NCI-H748 (cell line): ENCODE measurements at regions not wholly inside any gene's neighbourhood (a gene's known extent, or its start where the extent isn't known, plus 50 kb on each side); places are given as distances from the start of the nearest gene placed in this dataset.

Experiments used
- DNase-seq: peaks from one replicate; lab custom pipeline; 2025; ENCODE audit not compliant: unreplicated experiment; lab: John Stamatoyannopoulos, UW

DNA sequence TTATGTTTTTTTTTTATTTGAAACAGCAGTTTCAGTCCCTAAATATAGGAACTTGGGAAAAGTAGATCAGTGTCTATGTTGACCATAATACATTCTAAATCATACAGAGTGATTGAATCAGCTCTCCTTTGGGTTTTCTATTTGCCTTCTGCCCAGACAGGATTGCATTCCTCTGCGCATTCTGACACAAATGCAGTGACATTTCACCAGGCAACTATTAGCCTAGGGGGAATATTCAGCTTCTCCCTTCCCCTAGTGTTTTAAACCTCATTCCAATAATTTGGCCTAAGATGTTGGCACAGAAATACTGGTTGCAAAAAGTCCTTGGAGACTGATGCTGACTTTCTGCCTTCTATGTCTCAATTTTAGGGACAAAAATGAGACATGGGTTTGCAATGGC is 172.8 kb downstream of the PTGER3 start:
- no peak for DNase-seq

GRCh38 chr1:70877343-70877742 is 170.3 kb downstream of the PTGER3 start:
- no peak for DNase-seq

GRCh38 chr1:70887936-70888335 is 159.7 kb downstream of the PTGER3 start:
- no peak for DNase-seq

- no peak for DNase-seq
Measured at GRCh38 chr1:70888722-70889121, 158.9 kb downstream of the PTGER3 start.

- no peak for DNase-seq
Measured at GRCh38 chr1:70890408-70890807, 157.2 kb downstream of the PTGER3 start.

DNA sequence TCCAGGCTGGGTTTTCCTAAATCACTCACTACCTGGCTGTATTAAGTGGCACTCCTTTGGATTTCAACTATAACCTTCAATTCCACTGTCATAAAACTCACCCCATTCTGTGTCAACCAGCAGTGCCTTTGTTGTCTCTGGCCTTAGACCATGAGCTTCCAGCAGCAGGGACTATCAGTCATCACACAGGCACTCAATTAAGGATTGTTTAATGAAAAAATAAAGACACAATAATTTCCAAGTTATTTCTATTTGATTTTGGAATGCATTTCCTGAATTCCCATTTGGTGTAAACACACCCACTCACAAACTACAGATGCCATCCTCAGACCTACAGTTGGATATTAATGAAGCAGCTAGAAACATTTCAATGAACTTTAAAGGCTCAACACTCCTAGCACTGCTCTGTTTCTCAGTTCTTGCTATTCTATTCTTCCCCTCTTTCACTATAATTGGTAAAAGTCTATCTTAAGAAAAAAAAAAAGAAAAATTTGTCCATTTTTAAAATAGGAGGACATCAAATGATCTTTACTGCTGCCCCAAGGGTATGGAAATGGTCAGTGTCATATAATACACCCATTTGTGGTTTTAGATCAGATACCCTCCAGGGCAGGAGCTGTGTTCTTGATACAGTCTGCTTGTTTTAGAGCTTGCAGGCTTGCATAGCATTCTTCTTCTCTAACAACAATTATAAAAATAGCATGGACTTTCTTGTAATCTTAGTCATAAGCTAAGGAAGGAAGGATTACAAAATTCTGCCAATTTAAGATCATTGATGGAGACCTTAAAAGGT is 156.4 kb downstream of the PTGER3 start:
- DNase-seq, result no peak

DNA sequence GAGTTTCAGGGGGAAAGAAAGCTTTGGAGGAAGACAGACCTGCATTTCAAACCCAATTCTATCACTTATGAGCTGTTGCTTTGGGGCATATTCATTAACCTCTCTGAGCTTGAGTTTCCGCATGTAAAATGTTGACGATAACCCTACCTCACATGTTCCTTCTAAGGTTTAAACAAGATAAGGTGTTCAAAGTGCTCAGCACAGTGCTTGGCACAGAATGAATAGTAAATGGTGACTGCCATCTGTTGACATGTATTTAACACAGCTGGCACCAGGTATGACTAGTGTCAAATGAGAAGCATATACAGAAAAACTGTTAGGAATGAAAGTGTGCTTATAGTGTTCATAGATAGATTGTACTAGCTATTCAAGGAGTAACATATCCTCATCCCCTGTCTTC is 155.5 kb downstream of the PTGER3 start:
- DNase-seq, result no peak

DNA sequence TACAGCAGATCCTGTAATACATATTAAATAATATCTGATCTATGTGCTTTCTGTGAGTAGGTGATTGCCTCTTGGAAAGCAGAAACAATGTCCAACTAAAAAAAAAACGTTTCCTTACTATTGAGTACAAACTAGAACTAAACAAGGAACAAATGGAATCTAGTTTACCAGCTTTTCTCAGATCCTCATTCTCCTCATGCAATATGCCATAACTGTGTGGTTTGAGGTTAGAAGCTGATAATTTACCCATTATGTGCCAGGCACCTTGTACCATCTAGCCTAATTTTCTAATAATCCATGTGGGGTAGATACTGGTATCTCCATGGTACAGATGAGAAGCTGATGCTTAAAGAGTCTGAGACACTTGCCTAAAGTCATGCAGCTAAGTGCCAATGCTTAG is 154.7 kb downstream of the PTGER3 start:
- DNase-seq, result no peak

GRCh38 chr1:70893381-70893780 is 154.2 kb downstream of the PTGER3 start:
- DNase-seq, result no peak

- no peak for DNase-seq
Measured at GRCh38 chr1:70895531-70895930, 152.1 kb downstream of the PTGER3 start.

DNA sequence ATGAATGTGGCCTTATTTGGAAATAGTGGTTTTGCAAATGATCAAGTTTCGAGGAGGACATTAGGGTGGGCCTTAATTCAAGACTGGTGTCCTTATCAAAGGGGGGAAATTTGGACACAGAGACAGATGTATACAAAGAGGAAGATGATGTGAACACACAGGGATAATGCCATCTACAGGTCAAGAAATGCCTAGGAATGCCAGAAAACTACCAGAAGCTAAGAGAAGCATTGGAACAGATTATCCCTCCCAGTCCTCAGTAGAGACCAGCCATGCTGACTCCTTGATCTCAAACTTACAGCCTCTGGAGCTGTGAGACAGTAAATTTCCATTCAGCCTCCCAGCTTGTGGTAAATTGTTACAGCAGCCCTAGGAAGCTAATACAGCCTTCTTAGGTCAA is 151.4 kb downstream of the PTGER3 start:
- DNase-seq, result peak; percentile 23

GRCh38 chr1:70897273-70897672 is 150.3 kb downstream of the PTGER3 start:
- DNase-seq, result no peak

- no peak for DNase-seq
Measured at GRCh38 chr1:70899735-70900134, 147.9 kb downstream of the PTGER3 start.

DNA sequence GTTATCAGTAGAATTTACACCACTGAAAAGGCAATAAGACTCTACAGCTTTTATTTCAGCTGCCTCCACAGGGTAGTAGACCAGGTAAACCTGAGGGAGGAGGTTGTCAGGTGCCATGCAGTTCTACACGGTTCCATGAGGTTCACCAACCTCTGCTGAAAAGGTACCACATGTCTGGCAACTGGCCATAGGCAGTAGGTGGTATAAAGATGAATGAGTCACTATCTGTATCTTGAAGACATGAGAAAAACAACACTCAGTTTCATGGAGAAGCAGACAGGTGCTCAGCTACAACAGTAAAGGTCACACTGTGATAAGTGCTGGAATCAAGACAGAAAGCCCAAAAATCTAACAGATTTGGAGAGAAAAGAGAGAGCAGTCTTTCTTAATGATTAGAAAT is 145.4 kb downstream of the PTGER3 start:
- DNase-seq, result no peak

- no peak for DNase-seq
Measured at GRCh38 chr1:70906800-70907199, 140.8 kb downstream of the PTGER3 start.

- no peak for DNase-seq
Measured at GRCh38 chr1:70907563-70908310, 139.9 kb downstream of the PTGER3 start.

- no peak for DNase-seq
Measured at GRCh38 chr1:70909262-70909822, 138.3 kb downstream of the PTGER3 start.

DNA sequence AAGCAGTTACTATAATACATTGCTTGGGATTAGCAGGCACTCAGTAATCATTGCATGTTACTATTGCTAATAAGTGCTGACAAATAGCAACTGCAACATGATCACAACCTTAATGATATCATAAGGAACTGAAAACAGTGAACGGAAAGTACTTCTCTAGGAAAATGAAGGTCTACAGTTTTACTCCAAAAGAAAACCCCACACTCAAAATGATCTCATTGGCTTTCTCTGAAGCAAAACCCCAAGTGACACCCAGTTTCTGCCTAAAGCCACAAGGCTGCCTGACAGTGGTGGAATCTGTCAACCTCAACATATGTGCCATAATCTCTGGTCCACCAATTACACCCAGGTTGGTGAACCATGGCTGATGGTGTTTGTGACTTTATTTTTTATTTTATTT is 137.6 kb downstream of the PTGER3 start:
- DNase-seq, result no peak

GRCh38 chr1:70911861-70912260 is 135.8 kb downstream of the PTGER3 start:
- DNase-seq, result no peak

GRCh38 chr1:70914224-70914623 is 133.4 kb downstream of the PTGER3 start:
- DNase-seq, result no peak

DNA sequence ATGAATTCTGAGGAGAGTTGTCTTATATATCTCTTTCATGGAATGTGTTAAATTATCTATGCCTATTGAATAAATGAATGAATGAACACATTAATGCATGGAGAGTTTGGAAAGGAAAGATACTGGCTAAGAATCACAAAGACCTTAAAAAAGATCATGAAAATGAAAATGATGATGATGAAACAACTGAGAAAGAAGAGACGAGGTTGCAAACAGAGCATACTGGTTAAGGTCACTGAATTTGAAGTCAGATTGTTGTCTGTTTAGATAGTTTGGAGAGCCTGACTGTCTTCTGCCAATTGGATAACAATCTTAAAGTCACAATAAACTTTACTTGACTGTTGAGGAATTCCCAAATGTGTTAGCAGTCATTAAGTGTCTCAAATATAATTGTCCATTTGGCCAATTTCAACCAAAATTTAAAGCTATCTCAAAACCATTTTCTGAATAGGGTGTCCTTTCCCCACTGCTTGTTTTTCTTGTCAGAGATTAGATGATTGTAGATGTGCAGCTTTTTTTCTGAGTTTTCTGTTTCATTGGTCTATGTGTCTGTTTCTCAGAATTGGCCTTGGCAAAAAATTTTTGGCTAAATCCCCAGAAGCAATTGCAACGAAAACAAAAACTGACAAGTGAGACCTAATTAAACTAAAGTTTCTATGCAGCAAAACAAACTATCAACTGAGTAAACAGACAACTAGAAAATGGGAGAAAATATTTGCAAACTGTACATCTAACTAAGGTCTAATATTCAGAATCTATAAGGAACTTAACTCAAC is 132.2 kb downstream of the PTGER3 start:
- no peak for DNase-seq
